ENCODE measurements at regions not wholly inside any gene's neighbourhood (a gene's known extent, or its start where the extent isn't known, plus 50 kb on each side); places are given as distances from the start of the nearest gene placed in this dataset.

DNA sequence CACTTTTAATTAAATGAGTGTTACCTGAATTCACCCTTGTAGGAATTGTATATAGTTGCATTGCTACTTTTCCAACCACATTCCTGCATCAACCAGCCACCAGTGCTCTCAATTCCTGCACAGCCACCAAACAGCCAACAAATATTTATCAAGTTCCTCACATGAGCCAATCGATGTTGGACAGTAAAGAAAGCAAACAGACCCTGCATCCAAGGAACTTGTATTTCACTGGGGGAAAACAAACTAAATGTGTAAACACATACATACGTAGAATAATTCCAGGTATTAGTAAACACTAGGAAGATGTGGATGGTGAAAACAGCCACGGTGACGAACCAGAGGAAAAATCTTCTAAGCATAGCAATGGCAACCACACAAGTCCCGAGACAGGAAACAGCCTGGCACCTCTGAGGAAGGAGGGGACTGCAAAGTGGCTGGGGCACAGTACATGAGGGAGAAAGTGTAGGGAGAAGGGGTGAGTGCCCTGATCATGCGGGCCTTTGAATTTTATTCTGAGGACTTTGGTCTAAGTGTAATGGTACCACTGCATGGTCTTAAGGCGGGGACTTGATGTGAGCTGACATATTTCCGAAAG lies 111.2 kb downstream of the XRCC2 start:
- TF ChIP-seq GABPA (IDR thresholded peaks at IDR 0.05; ENCODE audit: low read depth) (no peak), SPI1 (IDR thresholded peaks at IDR 0.05; ENCODE audit: borderline replicate concordance, low read depth) (no peak), POLR2AphosphoS5 (IDR thresholded peaks at IDR 0.05; ENCODE audit: low read depth) (no peak)
- TF ChIP-seq, protein P1, sequence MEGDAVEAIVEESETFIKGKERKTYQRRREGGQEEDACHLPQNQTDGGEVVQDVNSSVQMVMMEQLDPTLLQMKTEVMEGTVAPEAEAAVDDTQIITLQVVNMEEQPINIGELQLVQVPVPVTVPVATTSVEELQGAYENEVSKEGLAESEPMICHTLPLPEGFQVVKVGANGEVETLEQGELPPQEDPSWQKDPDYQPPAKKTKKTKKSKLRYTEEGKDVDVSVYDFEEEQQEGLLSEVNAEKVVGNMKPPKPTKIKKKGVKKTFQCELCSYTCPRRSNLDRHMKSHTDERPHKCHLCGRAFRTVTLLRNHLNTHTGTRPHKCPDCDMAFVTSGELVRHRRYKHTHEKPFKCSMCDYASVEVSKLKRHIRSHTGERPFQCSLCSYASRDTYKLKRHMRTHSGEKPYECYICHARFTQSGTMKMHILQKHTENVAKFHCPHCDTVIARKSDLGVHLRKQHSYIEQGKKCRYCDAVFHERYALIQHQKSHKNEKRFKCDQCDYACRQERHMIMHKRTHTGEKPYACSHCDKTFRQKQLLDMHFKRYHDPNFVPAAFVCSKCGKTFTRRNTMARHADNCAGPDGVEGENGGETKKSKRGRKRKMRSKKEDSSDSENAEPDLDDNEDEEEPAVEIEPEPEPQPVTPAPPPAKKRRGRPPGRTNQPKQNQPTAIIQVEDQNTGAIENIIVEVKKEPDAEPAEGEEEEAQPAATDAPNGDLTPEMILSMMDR (IDR thresholded peaks at IDR 0.05; ENCODE audit: insufficient read depth, low read length) = no peak
- TF ChIP-seq, protein P2, sequence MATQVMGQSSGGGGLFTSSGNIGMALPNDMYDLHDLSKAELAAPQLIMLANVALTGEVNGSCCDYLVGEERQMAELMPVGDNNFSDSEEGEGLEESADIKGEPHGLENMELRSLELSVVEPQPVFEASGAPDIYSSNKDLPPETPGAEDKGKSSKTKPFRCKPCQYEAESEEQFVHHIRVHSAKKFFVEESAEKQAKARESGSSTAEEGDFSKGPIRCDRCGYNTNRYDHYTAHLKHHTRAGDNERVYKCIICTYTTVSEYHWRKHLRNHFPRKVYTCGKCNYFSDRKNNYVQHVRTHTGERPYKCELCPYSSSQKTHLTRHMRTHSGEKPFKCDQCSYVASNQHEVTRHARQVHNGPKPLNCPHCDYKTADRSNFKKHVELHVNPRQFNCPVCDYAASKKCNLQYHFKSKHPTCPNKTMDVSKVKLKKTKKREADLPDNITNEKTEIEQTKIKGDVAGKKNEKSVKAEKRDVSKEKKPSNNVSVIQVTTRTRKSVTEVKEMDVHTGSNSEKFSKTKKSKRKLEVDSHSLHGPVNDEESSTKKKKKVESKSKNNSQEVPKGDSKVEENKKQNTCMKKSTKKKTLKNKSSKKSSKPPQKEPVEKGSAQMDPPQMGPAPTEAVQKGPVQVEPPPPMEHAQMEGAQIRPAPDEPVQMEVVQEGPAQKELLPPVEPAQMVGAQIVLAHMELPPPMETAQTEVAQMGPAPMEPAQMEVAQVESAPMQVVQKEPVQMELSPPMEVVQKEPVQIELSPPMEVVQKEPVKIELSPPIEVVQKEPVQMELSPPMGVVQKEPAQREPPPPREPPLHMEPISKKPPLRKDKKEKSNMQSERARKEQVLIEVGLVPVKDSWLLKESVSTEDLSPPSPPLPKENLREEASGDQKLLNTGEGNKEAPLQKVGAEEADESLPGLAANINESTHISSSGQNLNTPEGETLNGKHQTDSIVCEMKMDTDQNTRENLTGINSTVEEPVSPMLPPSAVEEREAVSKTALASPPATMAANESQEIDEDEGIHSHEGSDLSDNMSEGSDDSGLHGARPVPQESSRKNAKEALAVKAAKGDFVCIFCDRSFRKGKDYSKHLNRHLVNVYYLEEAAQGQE (IDR thresholded peaks at IDR 0.05; ENCODE audit: insufficient replicate concordance, low read depth) = no peak
- DNase-seq (ENCODE audit: low read depth in 1 of 2, low spot score in 1 of 2) = no peak
- Histone ChIP-seq H3K27ac (replicated peaks) (no peak overlapping the region), H3K27me3 (ENCODE audit: insufficient read depth, poor library complexity, severe bottlenecking) (no peaks in the 10 kb centered on the region), H3K4me3 (replicated peaks; ENCODE audit: insufficient read depth, low read length) (no peak overlapping the region)

DNA sequence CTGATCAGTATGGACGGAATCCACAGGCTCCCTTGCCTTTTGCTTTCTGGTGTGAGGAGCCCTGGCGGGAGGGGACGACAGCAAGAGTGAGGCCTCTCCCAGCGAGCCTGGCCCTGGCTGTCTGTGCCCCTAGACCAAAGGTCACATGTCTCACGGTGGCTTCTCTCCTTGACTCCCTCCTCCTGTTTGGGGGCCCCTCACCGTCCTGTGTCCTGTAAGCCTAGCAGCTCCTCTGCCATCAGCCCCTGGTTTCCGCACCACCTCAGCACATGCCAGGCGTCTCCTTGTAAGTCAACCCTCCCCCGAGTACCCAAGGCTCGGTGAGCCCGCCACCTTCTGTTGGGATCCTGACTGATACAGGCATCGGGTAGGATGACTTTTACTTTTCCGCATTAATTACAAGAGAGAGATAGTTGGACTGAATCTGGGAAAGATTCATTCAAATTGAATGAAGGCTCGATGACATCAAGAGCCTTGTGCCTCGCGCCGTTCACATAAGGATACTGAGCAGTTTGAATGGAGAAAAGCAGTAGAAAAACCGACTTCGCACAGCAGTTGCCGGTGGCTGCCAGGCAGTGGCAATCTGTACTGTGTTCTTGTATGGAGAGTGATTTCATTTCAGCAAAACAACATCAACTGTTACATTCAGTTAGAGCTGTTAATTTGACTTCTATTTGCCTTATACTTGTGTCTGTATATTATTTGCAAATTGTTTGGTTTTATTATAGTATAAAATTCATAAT lies 119.8 kb downstream of the XRCC2 start:
- TF ChIP-seq GABPA (IDR thresholded peaks at IDR 0.05; ENCODE audit: low read depth) (no peak), SPI1 (IDR thresholded peaks at IDR 0.05; ENCODE audit: borderline replicate concordance, low read depth) (no peak), POLR2AphosphoS5 (IDR thresholded peaks at IDR 0.05; ENCODE audit: low read depth) (no peak)
- TF ChIP-seq, protein P2 (IDR thresholded peaks at IDR 0.05; ENCODE audit: insufficient replicate concordance, low read depth) = no peak
- TF ChIP-seq, protein P1 (IDR thresholded peaks at IDR 0.05; ENCODE audit: insufficient read depth, low read length) = no peak
- no peak overlapping the region for H3K4me3 ChIP-seq (replicated peaks; ENCODE audit: insufficient read depth, low read length)
- DNase-seq (ENCODE audit: low read depth in 1 of 2, low spot score in 1 of 2) = no peak
- no peak overlapping the region for H3K27ac ChIP-seq (replicated peaks)
- no peaks in the 10 kb centered on the region for H3K27me3 ChIP-seq (ENCODE audit: insufficient read depth, poor library complexity, severe bottlenecking)

DNA sequence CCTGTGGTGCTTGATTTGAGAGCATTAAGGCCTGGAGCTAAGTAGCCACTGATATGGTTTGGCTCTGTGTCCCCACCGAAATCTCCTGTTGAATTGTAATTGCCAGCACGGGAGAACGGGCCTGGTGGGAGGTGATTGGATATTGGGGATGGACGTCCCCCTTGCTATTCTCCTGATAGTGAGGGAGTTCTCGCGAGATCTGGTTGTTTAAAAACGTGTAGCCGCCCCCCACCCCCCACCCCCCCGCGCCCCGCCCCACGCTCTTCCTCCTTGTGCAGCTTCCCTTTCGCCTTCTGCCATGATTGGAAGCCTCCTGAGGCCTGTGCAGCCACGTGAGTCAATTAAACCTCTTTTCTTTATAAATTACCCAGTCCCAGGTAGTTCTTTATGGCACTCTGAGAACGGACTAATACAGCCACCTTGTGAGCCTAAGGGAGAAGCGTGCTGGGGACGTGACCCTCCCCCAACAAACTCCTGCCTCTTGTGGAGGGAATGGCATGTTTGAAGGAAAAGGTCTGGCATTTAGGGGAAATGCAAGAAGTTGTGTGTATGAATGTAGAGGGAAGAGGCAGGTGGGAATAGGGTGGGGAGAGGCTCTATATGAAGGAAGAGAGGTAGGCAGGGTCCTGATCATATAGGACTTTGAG lies 118.0 kb upstream of the KMT2C start:
- no peak for DNase-seq (ENCODE audit: low read depth in 1 of 2, low spot score in 1 of 2)
- Histone ChIP-seq H3K4me3 (replicated peaks; ENCODE audit: insufficient read depth, low read length) (no peak overlapping the region), H3K27me3 (ENCODE audit: insufficient read depth, poor library complexity, severe bottlenecking) (no peaks in the 10 kb centered on the region), H3K27ac (replicated peaks) (no peak overlapping the region)
- TF ChIP-seq, protein P1 (IDR thresholded peaks at IDR 0.05; ENCODE audit: insufficient read depth, low read length) = no peak
- TF ChIP-seq POLR2AphosphoS5 (IDR thresholded peaks at IDR 0.05; ENCODE audit: low read depth) = no peak
- no peak for TF ChIP-seq GABPA (IDR thresholded peaks at IDR 0.05; ENCODE audit: low read depth)
- TF ChIP-seq, protein P2 (IDR thresholded peaks at IDR 0.05; ENCODE audit: insufficient replicate concordance, low read depth) = no peak
- TF ChIP-seq SPI1 (IDR thresholded peaks at IDR 0.05; ENCODE audit: borderline replicate concordance, low read depth) = no peak
